MM.1S (cell line): ENCODE measurements at regions not wholly inside any gene's neighbourhood (a gene's known extent, or its start where the extent isn't known, plus 50 kb on each side); places are given as distances from the start of the nearest gene placed in this dataset.
"Not testable (repeated sequence)": the region's sequence is repeated elsewhere in the genome, so short reads cannot be mapped to it uniquely, and the experiment has no call there.

ENCODE experiments used
- DNase-seq: peaks from one replicate; pipeline ENCODE4 v3.0.0-alpha.2; 2015
- H2AFZ ChIP-seq: fragments of 300-600 bp; sonication (generic); 2 replicates; pipeline ENCODE4 v1.6.0; 2016; ENCODE audit warnings: antibody characterized with exemption, low read length
- H3F3A ChIP-seq: fragments of 300-600 bp; sonication (generic); 2 replicates; pipeline ENCODE4 v1.6.1; 2016; ENCODE audit warnings: mild to moderate bottlenecking, antibody characterized with exemption, low read length, moderate library complexity, mixed read lengths; ENCODE audit not compliant: insufficient read depth
- H3K27ac ChIP-seq: fragments of 300-600 bp; sonication (generic); 2 replicates; pipeline ENCODE4 v1.5.1; 2016; ENCODE audit warnings: mild to moderate bottlenecking, low read length
- H3K27me3 ChIP-seq: fragments of 300-600 bp; sonication (generic); replicated peaks from 2 replicates; pipeline ENCODE4 v1.6.0; 2016; ENCODE audit warnings: low read length; ENCODE audit not compliant: insufficient read depth
- H3K36me3 ChIP-seq: fragments of 300-600 bp; sonication (generic); replicated peaks from 2 replicates; pipeline ENCODE4 v1.6.1; 2016; ENCODE audit warnings: mild to moderate bottlenecking, low read length, mixed read lengths; ENCODE audit not compliant: insufficient read depth
- H3K4me1 ChIP-seq: fragments of 300-600 bp; sonication (generic); 2 replicates; pipeline ENCODE4 v1.6.1; 2016; ENCODE audit warnings: low read length, mixed read lengths
- H3K4me2 ChIP-seq: fragments of 300-600 bp; sonication (generic); 2 replicates; pipeline ENCODE4 v1.6.0; 2016; ENCODE audit warnings: low read depth, low read length
- H3K4me3 ChIP-seq: fragments of 300-600 bp; sonication (generic); 2 replicates; pipeline ENCODE4 v1.5.1; 2016; ENCODE audit warnings: low read length, mixed read lengths
- H3K79me2 ChIP-seq: fragments of 300-600 bp; sonication (generic); 2 replicates; pipeline ENCODE4 v1.6.1; 2016; ENCODE audit warnings: mixed run types, low read length, mixed read lengths
- H3K9ac ChIP-seq: fragments of 300-600 bp; sonication (generic); 2 replicates; pipeline ENCODE4 v1.6.1; 2016; ENCODE audit warnings: low read length, mixed read lengths
- H3K9me2 ChIP-seq: fragments of 300-600 bp; sonication (generic); replicated peaks from 2 replicates; pipeline ENCODE4 v1.6.1; 2016; ENCODE audit warnings: mild to moderate bottlenecking, low read length, mixed read lengths; ENCODE audit not compliant: insufficient read depth
- H3K9me3 ChIP-seq: fragments of 300-600 bp; sonication (generic); replicated peaks from 2 replicates; pipeline ENCODE4 v1.6.1; 2016; ENCODE audit warnings: mild to moderate bottlenecking, low read length, mixed read lengths; ENCODE audit not compliant: insufficient read depth
- H4K20me1 ChIP-seq: fragments of 300-600 bp; sonication (generic); 2 replicates; pipeline ENCODE4 v1.6.1; 2016; ENCODE audit warnings: mild to moderate bottlenecking, low read length, moderate library complexity, mixed read lengths; ENCODE audit not compliant: insufficient read depth
- EZH2 ChIP-seq: fragments of 300-600 bp; sonication (generic); optimal IDR thresholded peaks from 2 replicates; pipeline ENCODE3; 2017; ENCODE audit warnings: low read depth, mild to moderate bottlenecking, antibody characterized with exemption, low read length, mixed read lengths
- EZH2phosphoT487 ChIP-seq: fragments of 300-600 bp; sonication (generic); IDR thresholded peaks from 2 replicates; pipeline ENCODE4 v1.6.1; 2018; ENCODE audit warnings: antibody characterized with exemption, low read length
- TF ChIP-seq, protein P1 (sequence below): fragments of 300-600 bp; sonication (generic); IDR thresholded peaks from 2 replicates; pipeline ENCODE4 v1.5.1; 2016; ENCODE audit warnings: antibody characterized with exemption, low read length, mixed read lengths

- DNase-seq = no peak
- H3K9me3 ChIP-seq = no peaks in the 10 kb centered on the region
- H3K36me3 ChIP-seq = no peaks in the 10 kb centered on the region
- H3F3A ChIP-seq = no peaks in the 10 kb centered on the region
- H3K4me1 ChIP-seq = 0 out of 2 replicates have a peak, but pooled peaks cover 7% of the 10 kb centered on the region
- no peaks in the 10 kb centered on the region for H4K20me1 ChIP-seq
- TF ChIP-seq EZH2phosphoT487 (no peak), EZH2 (no peak)
- TF ChIP-seq, protein P1, sequence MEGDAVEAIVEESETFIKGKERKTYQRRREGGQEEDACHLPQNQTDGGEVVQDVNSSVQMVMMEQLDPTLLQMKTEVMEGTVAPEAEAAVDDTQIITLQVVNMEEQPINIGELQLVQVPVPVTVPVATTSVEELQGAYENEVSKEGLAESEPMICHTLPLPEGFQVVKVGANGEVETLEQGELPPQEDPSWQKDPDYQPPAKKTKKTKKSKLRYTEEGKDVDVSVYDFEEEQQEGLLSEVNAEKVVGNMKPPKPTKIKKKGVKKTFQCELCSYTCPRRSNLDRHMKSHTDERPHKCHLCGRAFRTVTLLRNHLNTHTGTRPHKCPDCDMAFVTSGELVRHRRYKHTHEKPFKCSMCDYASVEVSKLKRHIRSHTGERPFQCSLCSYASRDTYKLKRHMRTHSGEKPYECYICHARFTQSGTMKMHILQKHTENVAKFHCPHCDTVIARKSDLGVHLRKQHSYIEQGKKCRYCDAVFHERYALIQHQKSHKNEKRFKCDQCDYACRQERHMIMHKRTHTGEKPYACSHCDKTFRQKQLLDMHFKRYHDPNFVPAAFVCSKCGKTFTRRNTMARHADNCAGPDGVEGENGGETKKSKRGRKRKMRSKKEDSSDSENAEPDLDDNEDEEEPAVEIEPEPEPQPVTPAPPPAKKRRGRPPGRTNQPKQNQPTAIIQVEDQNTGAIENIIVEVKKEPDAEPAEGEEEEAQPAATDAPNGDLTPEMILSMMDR = no peak
- H3K4me3 ChIP-seq = no peak overlapping the region
- no peak overlapping the region for H3K4me2 ChIP-seq
- no peaks in the 10 kb centered on the region for H3K27me3 ChIP-seq
- H3K79me2 ChIP-seq = no peaks in the 10 kb centered on the region
- H3K9ac ChIP-seq = no peak overlapping the region
- no peak overlapping the region for H2AFZ ChIP-seq
- no peak overlapping the region for H3K27ac ChIP-seq
- no peaks in the 10 kb centered on the region for H3K9me2 ChIP-seq
These were observed 66.1 kb upstream of the SLC22A16 start for GRCh38 chr6:110542311-110543024.

- Histone ChIP-seq H4K20me1 (no peaks in the 10 kb centered on the region), H3K4me3 (no peak overlapping the region), H3K27ac (no peak overlapping the region), H3K9ac (no peak overlapping the region), H3K4me1 (0 out of 2 replicates have a peak, but pooled peaks cover 7% of the 10 kb centered on the region), H3K9me3 (no peaks in the 10 kb centered on the region), H2AFZ (no peak overlapping the region), H3K9me2 (no peaks in the 10 kb centered on the region), H3K36me3 (no peaks in the 10 kb centered on the region), H3K4me2 (no peak overlapping the region), H3K27me3 (no peaks in the 10 kb centered on the region), H3F3A (no peaks in the 10 kb centered on the region), H3K79me2 (no peaks in the 10 kb centered on the region)
- TF ChIP-seq EZH2 (no peak), EZH2phosphoT487 (no peak)
- TF ChIP-seq, protein P1 = no peak
- DNase-seq = no peak
These were observed 65.4 kb upstream of the SLC22A16 start for GRCh38 chr6:110541701-110542309.

GRCh38 chr6:110539277-110540019 is 63.0 kb upstream of the SLC22A16 start:
- not testable (repeated sequence) for DNase-seq, H3K9me2 ChIP-seq, H3K79me2 ChIP-seq, H3K36me3 ChIP-seq, H2AFZ ChIP-seq, H3F3A ChIP-seq, H3K27ac ChIP-seq, H3K4me3 ChIP-seq, H3K27me3 ChIP-seq, H3K4me1 ChIP-seq, H3K9me3 ChIP-seq, H4K20me1 ChIP-seq, H3K4me2 ChIP-seq, H3K9ac ChIP-seq
